Ovary (tissue), 3 donors: ENCODE measurements at regions not wholly inside any gene's neighbourhood (a gene's known extent, or its start where the extent isn't known, plus 50 kb on each side); places are given as distances from the start of the nearest gene placed in this dataset.

Source experiments
- CTCF ChIP-seq, 3 donors: fragments of 450-650 bp in 2 of 3; fragments of 200-600 bp in 1 of 3; IDR thresholded peaks; one replicate each; pipeline versions ENCODE4 v1.5.1 to v1.8.0; 2016 to 2022; ENCODE audit warnings: antibody characterized with exemption in 3 of 3, mild to moderate bottlenecking in 1 of 3
- EP300 ChIP-seq: sonication (generic); formaldehyde crosslinking; IDR thresholded peaks from one replicate; pipeline ENCODE4 v1.6.1; 2017; ENCODE audit warnings: antibody characterized with exemption
- POLR2A ChIP-seq: fragments of 450-650 bp; IDR thresholded peaks from one replicate; pipeline ENCODE4 v1.6.1; 2017; ENCODE audit warnings: antibody characterized with exemption, mild to moderate bottlenecking, moderate library complexity
- donor health status: DM: no; HTN: no; CAD: no.

GRCh38 chr2:172308253-172308935 is 119.0 kb upstream of the ITGA6 start:
- TF ChIP-seq CTCF (IDR thresholded peaks at IDR 0.05) = no peak
- no peak for TF ChIP-seq POLR2A
- TF ChIP-seq EP300 = no peak
